Osteoblast (primary cell): ENCODE measurements at regions not wholly inside any gene's neighbourhood (a gene's known extent, or its start where the extent isn't known, plus 50 kb on each side); places are given as distances from the start of the nearest gene placed in this dataset.

Experiments
- DNase-seq: peaks from one replicate; pipeline ENCODE4 v3.0.0; 2011; ENCODE audit warnings: low spot score, mixed read lengths; ENCODE audit not compliant: insufficient read length; ENCODE audit errors: missing footprints
- H2AFZ ChIP-seq: 2 replicates; pipeline ENCODE4 v1.6.0; 2011; ENCODE audit warnings: mild to moderate bottlenecking, low read length
- H3K27ac ChIP-seq: 2 replicates; pipeline ENCODE4 v1.5.1; 2011; ENCODE audit warnings: mild to moderate bottlenecking, low read depth, low read length, moderate library complexity
- H3K27me3 ChIP-seq: 2 replicates; pipeline ENCODE4 v1.6.0; 2012; ENCODE audit warnings: mild to moderate bottlenecking, control low read depth, inconsistent platforms, low read length, moderate library complexity; ENCODE audit not compliant: insufficient read depth
- H3K36me3 ChIP-seq: 2 replicates; pipeline ENCODE4 v1.5.1; 2011; ENCODE audit warnings: mild to moderate bottlenecking, low read length, control low read depth, moderate library complexity; ENCODE audit not compliant: insufficient read depth
- H3K4me1 ChIP-seq: 2 replicates; pipeline ENCODE4 v1.5.1; 2011; ENCODE audit warnings: mild to moderate bottlenecking, low read length, control low read depth, moderate library complexity; ENCODE audit not compliant: insufficient read depth
- H3K4me2 ChIP-seq: 2 replicates; pipeline ENCODE4 v1.6.0; 2011; ENCODE audit warnings: mild to moderate bottlenecking, low read length; ENCODE audit not compliant: insufficient read depth
- H3K4me3 ChIP-seq: fragments of 200-600 bp; sonication (generic); 3 replicates; pipeline ENCODE4 v1.5.1; 2012; ENCODE audit warnings: mild to moderate bottlenecking, low read length, inconsistent platforms; ENCODE audit not compliant: insufficient read depth
- H3K79me2 ChIP-seq: 2 replicates; pipeline ENCODE4 v1.6.0; 2012; ENCODE audit warnings: mild to moderate bottlenecking, low read length, control low read depth, inconsistent platforms; ENCODE audit not compliant: insufficient read depth
- H3K9me3 ChIP-seq: 2 replicates; pipeline ENCODE4 v1.5.1; 2011; ENCODE audit warnings: low read depth, low read length, control low read depth
- H4K20me1 ChIP-seq: 2 replicates; pipeline ENCODE4 v1.6.0; 2012; ENCODE audit warnings: mild to moderate bottlenecking, low read length, control low read depth; ENCODE audit not compliant: insufficient read depth
- CTCF ChIP-seq: IDR thresholded peaks from 2 replicates; pipeline ENCODE4 v1.5.1; 2011; ENCODE audit warnings: mild to moderate bottlenecking, low read depth, low read length, moderate library complexity; ENCODE audit errors: extremely low read depth

GRCh38 chr20:19966840-19967239 lies 50.3 kb upstream of the NAA20 start:
- DNase-seq: no peak
- Histone ChIP-seq H2AFZ (no peak overlapping the region), H3K27ac (no peak overlapping the region), H3K79me2 (no peaks in the 10 kb centered on the region), H3K4me1 (peaks cover 8% of the 10 kb centered on the region), H3K4me3 (no peak overlapping the region), H3K36me3 (no peaks in the 10 kb centered on the region), H4K20me1 (no peaks in the 10 kb centered on the region), H3K27me3 (no peaks in the 10 kb centered on the region), H3K4me2 (no peak overlapping the region), H3K9me3 (no peaks in the 10 kb centered on the region)
- TF ChIP-seq CTCF: no peak
